Psoas muscle (tissue), 7 donors: ENCODE measurements at regions not wholly inside any gene's neighbourhood (a gene's known extent, or its start where the extent isn't known, plus 50 kb on each side); places are given as distances from the start of the nearest gene placed in this dataset.

Experiments used
- ATAC-seq, 4 donors: fragments of 200-7000 bp; cut with Tn5 transposase; one replicate each; pipeline ENCODE4 v1.9.1; 2020; ENCODE audit warnings: moderate library complexity in 3 of 4, mild to moderate bottlenecking in 2 of 4
- DNase-seq, 2 donors: peaks; one replicate each; pipeline ENCODE4 v3.0.0-alpha.2; 2020
- H3K27ac ChIP-seq: fragments of 200-600 bp; one replicate; pipeline ENCODE4 v1.8.0; 2022
- H3K27me3 ChIP-seq, 3 donors: fragments of 200-600 bp in 1 of 3; one replicate each; pipeline versions ENCODE4 v1.6.1 to v1.8.0; 2013 to 2022; ENCODE audit warnings: low read length in 2 of 3, mild to moderate bottlenecking in 2 of 3, moderate library complexity in 1 of 3; ENCODE audit not compliant: insufficient read depth in 3 of 3
- H3K36me3 ChIP-seq, 2 donors: fragments of 200-600 bp in 1 of 2; one replicate each; pipeline versions ENCODE4 v1.6.1 to v1.8.0; 2013 to 2022; ENCODE audit warnings: low read depth in 1 of 2, mild to moderate bottlenecking in 1 of 2, moderate library complexity in 1 of 2; ENCODE audit not compliant: insufficient read depth in 1 of 2
- H3K4me1 ChIP-seq: fragments of 200-600 bp; one replicate; pipeline ENCODE4 v1.8.0; 2022
- H3K4me3 ChIP-seq: fragments of 200-600 bp; one replicate; pipeline ENCODE4 v1.8.0; 2022; ENCODE audit warnings: mild to moderate bottlenecking
- H3K9me3 ChIP-seq: fragments of 200-600 bp; one replicate; pipeline ENCODE4 v1.8.0; 2022
- CTCF ChIP-seq: fragments of 200-600 bp; IDR thresholded peaks from one replicate; pipeline ENCODE4 v1.8.0; 2022; ENCODE audit warnings: antibody characterized with exemption
- WGBS, 3 donors: extraction: QIAGEN DNeasy Blood & Tissue Kit; methylation state at CpG; one replicate each; pipeline versions ENCODE4 v1.1.6 to v1.1.7; 2013; 5-methylcytosine and 5-hydroxymethylcytosine counted together
- intact Hi-C, 2 donors: fragments of 100-400 bp; cut with DNase I; formaldehyde crosslinking; loops; one replicate each; pipeline versions ENCODE4 v1.11.0 to v1.14.2; 2022
- donor health status: healthy with polysubstance abuse.
- donor health status: DM: no; HTN: no; CAD: no; lungs with moderate emphysema.
- donor health status: Bipolar disorder and iron deficiency.
- donor health status: healthy.
- donor health status: DM: yes; HTN: yes; CAD: no.
- donor health status: DM: no; HTN: no; CAD: no.
- donor health status: DM: yes; HTN: yes; CAD: no.

GRCh38 chr5:67262206-67262605 lies 65.6 kb upstream of the CD180 start:
- WGBS, 3 donors: 71 to 79% (median 73%) methylated on average over 5 of the region's 5 CpGs

GRCh38 chr5:67259548-67260215 lies 63.1 kb upstream of the CD180 start:
- intact Hi-C loops: no loop called here
- no peak for TF ChIP-seq CTCF
- Histone ChIP-seq H3K36me3 (no peaks in the 10 kb centered on the region), H3K4me3 (no peak overlapping the region), H3K4me1 (no peaks in the 10 kb centered on the region), H3K27me3 (no peaks in the 10 kb centered on the region), H3K9me3 (no peaks in the 10 kb centered on the region), H3K27ac (no peak overlapping the region)
- no peak for ATAC-seq
- 87 to 92% (median 90%) methylated on average over 5 of the region's 5 CpGs for WGBS, 3 donors
- no peak for DNase-seq

More at GRCh38 chr5:67262206-67262605, 65.6 kb upstream of the CD180 start:
- Histone ChIP-seq H3K27ac (no peak overlapping the region), H3K4me3 (no peak overlapping the region), H3K36me3 (no peaks in the 10 kb centered on the region), H3K27me3 (no peaks in the 10 kb centered on the region), H3K9me3 (no peaks in the 10 kb centered on the region), H3K4me1 (no peaks in the 10 kb centered on the region)
- TF ChIP-seq CTCF: no peak
- intact Hi-C loops: no loop called here
- no peak for ATAC-seq
- DNase-seq: no peak

GRCh38 chr5:67257500-67257899 lies 60.9 kb upstream of the CD180 start:
- no peaks in the 10 kb centered on the region for H3K27me3 ChIP-seq
- intact Hi-C loops: no loop called here
- WGBS, 3 donors: 91 to 98% (median 96%) methylated on average over 2 of the region's 2 CpGs
- no peaks in the 10 kb centered on the region for H3K9me3 ChIP-seq
- DNase-seq (no peak), ATAC-seq (peak in 2 of 4 donors; percentile 67 to 77)
- no peaks in the 10 kb centered on the region for H3K4me1 ChIP-seq
- TF ChIP-seq CTCF: no peak
- H3K36me3 ChIP-seq: no peaks in the 10 kb centered on the region
- no peak overlapping the region for H3K4me3 ChIP-seq
- no peak overlapping the region for H3K27ac ChIP-seq

GRCh38 chr5:67257077-67257476 lies 60.5 kb upstream of the CD180 start:
- intact Hi-C loops: no loop called here
- no peak for DNase-seq
- no peaks in the 10 kb centered on the region for H3K27me3 ChIP-seq
- no peak overlapping the region for H3K4me3 ChIP-seq
- no peaks in the 10 kb centered on the region for H3K4me1 ChIP-seq
- H3K9me3 ChIP-seq: no peaks in the 10 kb centered on the region
- WGBS, 3 donors: 46 to 93% (median 78%) methylated on average over 1 of the region's 1 CpG
- no peak for TF ChIP-seq CTCF
- peak in 1 of 4 donors; percentile 32 for ATAC-seq
- H3K36me3 ChIP-seq: no peaks in the 10 kb centered on the region
- no peak overlapping the region for H3K27ac ChIP-seq

- Histone ChIP-seq H3K4me1 (no peaks in the 10 kb centered on the region), H3K9me3 (no peaks in the 10 kb centered on the region), H3K27ac (no peak overlapping the region), H3K27me3 (no peaks in the 10 kb centered on the region), H3K36me3 (no peaks in the 10 kb centered on the region), H3K4me3 (no peak overlapping the region)
- no peak for TF ChIP-seq CTCF
- WGBS, 3 donors: 74 to 83% (median 82%) methylated on average over 1 of the region's 1 CpG
- no peak for ATAC-seq
- no peak for DNase-seq
- intact Hi-C loops: no loop called here
Measured at GRCh38 chr5:67255881-67256280, 59.3 kb upstream of the CD180 start.
